GM18508 (cell line): ENCODE measurements at regions not wholly inside any gene's neighbourhood (a gene's known extent, or its start where the extent isn't known, plus 50 kb on each side); places are given as distances from the start of the nearest gene placed in this dataset.
A peak's percentile ranks its signal among the peaks of the same experiment; 100 is the strongest.

Source experiments
- ATAC-seq: cut with Tn5 transposase; IDR thresholded peaks from one replicate; pipeline ENCODE4 v1.9.1; 2021; ENCODE audit warnings: moderate number of reproducible peaks; ENCODE audit not compliant: insufficient read depth, unreplicated experiment

DNA sequence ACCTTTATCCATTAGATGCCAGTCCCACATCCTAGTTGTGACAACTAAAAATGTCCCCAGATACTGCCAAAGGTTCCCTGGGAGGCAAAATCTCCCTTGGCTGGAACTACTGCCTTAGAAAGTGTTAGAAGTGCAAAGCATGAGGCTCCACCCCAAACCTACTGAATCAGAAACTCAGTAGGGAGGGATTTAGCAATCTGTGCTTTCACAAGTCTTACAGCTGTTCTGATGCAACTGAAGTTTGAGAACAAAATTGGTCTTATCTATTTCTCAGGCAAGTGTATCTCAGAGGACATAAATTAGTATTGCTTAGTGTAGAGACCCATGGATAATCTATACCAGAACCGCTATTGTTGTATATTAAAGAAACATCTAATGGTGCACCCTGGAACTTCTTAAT lies 70.2 kb downstream of the CLDN1 start:
- ATAC-seq: no peak

GRCh38 chr3:190249414-190249813 lies 72.8 kb downstream of the CLDN1 start:
- no peak for ATAC-seq

DNA sequence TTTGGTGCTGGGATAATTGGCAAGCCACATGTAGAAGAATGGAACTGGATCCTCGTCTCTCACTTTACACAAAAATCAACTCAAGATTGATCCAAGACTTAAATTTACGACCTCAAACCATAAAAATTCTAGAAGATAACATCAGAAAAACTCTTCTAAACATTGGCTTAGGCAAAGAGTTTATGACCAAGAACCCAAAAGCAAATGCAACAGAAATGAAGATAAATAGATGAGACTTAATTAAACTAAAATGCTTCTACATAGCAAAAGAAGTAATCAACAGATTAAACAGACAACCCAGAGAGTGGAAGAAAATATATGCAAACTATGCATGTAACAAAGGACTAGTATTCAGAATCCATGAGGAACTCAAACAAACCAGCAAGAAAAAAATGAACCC lies 80.1 kb downstream of the CLDN1 start:
- no peak for ATAC-seq

DNA sequence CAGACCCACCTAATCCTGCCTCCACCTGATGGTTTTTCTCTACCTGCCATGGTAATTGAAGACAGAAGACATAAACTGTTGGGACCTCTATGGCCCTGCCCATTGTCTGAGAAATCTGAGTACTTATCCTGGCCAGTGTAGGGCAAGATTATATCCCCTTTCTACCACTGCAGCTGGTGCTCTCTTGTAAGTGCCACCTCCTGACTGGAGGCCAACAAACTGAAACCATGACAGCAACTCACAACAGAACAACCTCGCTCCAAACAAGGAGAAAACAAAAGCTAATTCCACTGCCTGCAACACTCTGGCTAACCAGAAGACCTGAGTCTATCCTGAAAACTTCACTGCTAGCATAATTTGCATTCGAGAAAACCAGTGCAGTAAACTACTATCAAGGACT lies 82.9 kb downstream of the CLDN1 start:
- no peak for ATAC-seq

- ATAC-seq: no peak
These were observed 83.4 kb downstream of the CLDN1 start for GRCh38 chr3:190238871-190239270.

DNA sequence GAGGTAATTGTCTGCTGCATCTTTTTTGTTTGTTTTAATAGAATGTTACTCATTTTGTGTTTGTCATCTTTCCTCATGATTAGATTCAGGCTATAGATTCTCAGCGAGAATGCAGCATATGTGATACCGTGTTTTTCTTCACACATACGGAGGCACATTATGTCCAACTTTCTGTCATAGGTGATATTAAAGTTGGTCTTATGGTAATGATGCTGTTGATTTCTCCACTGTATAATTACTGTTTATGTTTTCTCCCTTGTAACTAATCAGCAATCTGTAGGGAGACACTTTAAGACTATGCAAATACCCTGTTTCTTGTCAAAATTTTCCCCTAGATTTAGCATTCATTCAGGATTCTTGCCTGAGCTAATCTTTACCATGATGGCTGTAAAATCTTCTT lies 87.6 kb downstream of the CLDN1 start:
- ATAC-seq: no peak

DNA sequence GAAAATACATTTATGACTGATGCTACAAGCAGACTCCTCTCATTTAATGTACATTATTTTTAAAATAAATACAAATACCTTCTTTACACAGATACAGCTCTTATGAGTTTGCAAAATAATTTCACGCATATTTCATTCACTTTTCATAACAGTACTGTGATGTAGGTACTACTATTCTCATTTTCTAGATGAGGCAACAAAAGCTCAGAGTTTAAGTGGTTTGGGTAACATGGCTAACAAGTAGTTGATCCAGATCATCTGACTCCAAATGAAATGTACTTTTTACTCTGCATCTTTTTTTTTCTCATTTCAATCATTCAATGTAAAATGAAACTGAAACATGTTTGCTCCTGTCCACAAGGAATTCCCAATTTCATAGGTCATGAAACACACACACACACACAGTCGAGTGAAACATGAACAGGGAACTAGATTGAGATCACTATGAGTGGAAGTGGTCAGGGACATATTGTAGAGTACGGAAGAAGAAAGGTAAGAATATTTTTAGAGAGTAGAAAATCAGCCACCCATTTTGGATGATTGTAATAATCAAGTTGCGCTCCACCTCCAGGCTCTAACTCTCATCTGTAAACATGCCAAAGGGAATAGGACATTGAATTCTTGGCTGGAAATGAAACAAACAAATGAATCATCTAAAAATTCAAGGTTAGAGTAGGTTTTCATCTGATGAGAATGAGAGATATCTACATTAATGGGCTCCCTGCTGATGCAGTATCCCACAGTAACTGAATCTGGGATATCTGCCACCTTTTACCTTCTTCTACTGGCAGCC lies 92.4 kb downstream of the CLDN1 start:
- ATAC-seq: no peak

DNA sequence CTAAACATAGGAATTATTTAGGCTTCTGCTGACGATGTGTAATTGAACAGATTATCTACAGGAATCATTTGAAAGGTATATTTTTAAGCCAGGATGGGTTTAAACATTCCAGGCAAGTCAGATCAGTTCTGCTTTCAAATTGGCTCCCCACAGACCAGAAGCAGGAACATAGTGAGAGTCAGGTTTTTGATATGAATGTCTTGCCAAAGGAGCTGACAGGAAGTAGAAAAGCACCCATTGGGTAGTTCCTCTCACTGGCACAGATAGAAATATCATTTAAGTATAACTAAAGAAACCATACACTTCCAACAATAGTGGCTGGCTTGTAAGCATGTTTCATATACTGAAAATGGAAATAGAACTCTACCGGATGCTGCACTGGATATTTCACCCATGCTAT lies 95.2 kb downstream of the CLDN1 start:
- no peak for ATAC-seq

- no peak for ATAC-seq
These were observed 97.2 kb downstream of the CLDN1 start for GRCh38 chr3:190224863-190225692.

GRCh38 chr3:190224456-190224855 lies 97.8 kb downstream of the CLDN1 start:
- no peak for ATAC-seq

DNA sequence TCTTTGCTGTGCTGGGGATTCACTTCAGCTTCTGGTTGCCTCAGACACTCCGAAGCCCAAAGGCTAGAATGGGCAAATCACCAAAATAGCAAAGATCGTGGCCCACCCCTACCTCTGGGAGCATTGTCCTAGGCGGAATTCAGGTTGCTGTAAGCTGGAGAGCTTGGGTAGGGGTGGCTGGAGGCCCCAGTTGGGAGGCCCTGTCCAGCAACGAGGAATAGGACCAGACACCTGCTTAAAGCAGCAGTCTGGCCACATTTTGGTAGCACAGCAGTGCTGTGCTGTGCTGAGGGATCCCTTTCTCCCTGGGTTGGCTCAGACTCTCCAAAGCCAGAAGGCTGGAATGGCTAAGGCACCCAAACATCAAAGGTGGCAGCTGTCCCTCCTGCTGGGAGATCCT lies 99.3 kb downstream of the CLDN1 start:
- no peak for ATAC-seq

DNA sequence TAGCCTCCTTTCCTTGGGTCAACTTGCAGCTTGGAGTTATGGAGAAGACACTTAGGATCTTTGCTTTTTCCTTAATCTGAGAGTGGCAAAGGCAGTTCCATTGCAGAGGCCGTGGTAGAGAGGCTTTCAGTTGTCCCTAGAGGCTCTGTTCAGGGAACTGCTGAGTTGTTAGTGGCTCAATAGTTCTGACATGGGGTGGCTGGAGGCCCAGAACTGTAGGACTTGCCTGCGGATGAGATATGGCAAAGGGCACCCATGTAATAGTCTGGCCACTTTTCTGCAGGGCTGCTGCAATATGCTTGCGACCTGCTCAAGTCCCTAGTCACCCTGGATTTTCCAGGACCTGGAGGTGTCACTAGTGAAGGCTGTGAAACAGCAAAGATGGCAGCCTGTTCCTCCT lies 99.9 kb downstream of the CLDN1 start:
- ATAC-seq: no peak

DNA sequence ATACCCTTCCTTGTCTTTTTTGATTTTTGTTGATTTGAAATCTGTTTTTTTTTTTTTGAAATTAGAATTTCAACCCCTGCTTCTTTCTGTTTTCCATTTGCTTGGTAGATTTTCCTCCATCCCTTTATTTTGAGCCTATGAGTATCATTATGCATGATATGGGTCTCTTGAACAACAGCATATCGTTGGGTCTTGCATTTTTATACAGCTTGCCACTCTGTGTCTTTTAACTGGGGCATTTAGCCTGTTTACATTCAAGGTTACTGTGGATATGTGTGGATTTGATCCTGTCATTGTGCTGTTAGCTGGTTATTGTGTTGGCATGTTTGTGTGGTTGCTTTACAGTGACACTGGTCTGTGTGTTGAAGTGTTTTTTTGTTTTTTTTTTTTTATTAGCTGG lies 99.7 kb upstream of the P3H2 start:
- no peak for ATAC-seq

DNA sequence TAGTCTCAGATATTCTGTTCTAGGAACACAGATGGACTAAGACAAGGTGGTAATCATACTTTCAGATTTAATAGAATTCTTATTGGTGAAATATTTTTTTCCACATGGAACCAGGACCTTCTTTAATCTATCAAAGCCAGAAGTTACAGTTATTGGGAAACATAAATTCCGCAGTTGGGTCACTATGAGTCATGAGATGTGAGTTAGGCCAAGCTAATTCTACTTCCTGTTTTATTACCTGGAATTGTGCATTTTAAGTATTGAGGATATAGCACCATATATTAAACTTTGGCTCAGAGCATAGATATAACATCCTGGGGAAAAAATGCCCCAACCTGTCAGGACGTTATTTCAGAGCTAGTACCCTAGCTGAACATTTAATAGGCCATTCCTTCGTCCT lies 96.4 kb upstream of the P3H2 start:
- ATAC-seq: no peak

- no peak for ATAC-seq
These were observed 93.0 kb upstream of the P3H2 start for GRCh38 chr3:190213727-190214126.

DNA sequence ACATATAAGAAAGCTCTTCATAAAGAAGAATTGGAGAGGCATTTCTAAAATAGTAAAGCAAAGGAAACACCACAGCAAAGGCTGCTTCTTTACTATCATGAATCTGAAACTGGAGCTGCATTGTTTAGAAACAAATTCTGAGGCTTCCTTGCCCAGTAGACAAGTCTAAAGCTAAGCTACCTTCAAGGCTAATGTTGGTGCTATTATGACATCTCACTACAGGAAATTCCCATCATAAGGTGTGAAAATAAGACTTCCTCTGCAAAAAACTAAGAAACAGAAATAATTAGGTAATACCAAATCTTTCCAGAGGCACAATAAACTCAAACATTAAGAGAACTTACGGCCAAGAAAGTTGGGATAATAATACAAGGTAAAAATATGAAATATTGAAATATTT lies 89.9 kb upstream of the P3H2 start:
- no peak for ATAC-seq

DNA sequence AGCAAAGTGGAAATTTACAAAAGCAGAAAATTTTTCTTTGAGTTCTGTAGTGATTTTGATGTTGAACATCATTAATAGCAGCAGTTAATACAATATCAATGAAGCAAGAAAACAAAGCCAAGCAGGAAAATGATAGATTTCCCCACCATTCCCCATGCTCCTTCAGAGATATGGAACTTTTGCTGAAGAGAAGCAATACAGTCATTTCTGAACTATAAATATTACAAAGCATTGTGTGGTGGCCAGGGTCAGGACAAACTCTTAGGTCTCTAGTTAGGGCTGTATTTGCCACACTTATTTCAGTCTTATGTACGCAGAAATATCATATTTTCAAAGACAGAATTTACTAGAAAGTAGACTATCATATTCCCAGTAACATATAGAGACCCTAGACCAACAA lies 88.8 kb upstream of the P3H2 start:
- no peak for ATAC-seq

GRCh38 chr3:190208196-190208595 lies 87.5 kb upstream of the P3H2 start:
- no peak for ATAC-seq

- ATAC-seq: peak; percentile 79
These were observed 85.0 kb upstream of the P3H2 start for GRCh38 chr3:190205739-190206138.

GRCh38 chr3:190204200-190204599 lies 83.5 kb upstream of the P3H2 start:
- ATAC-seq: no peak

GRCh38 chr3:190197346-190197763 lies 76.7 kb upstream of the P3H2 start:
- ATAC-seq: no peak

- no peak for ATAC-seq
These were observed 73.8 kb upstream of the P3H2 start for GRCh38 chr3:190194506-190194905.
